Peyer's patch (tissue), 4 donors: ENCODE measurements at regions not wholly inside any gene's neighbourhood (a gene's known extent, or its start where the extent isn't known, plus 50 kb on each side); places are given as distances from the start of the nearest gene placed in this dataset.

Source experiments
- CTCF ChIP-seq, 6 experiments: fragments of 450-650 bp in 4 of 6; fragments of 200-600 bp in 2 of 6; sonication (generic) in 1 of 6; IDR thresholded peaks; one replicate each; pipeline ENCODE4 v1.5.1; 2017 to 2019; ENCODE audit warnings: antibody characterized with exemption in 6 of 6, mild to moderate bottlenecking in 3 of 6, moderate library complexity in 1 of 6
- POLR2A ChIP-seq, 2 donors: fragments of 450-650 bp; IDR thresholded peaks; one replicate each; pipeline ENCODE4 v1.5.1; 2017; ENCODE audit warnings: antibody characterized with exemption in 2 of 2, mild to moderate bottlenecking in 2 of 2, moderate library complexity in 2 of 2

GRCh38 chr12:13697973-13698372, 283.4 kb downstream of the GRIN2B start:
- TF ChIP-seq CTCF (IDR thresholded peaks at IDR 0.05) (no peak), POLR2A (IDR thresholded peaks at IDR 0.05) (no peak)
